ENCODE measurements at regions not wholly inside any gene's neighbourhood (a gene's known extent, or its start where the extent isn't known, plus 50 kb on each side); places are given as distances from the start of the nearest gene placed in this dataset.

DNA sequence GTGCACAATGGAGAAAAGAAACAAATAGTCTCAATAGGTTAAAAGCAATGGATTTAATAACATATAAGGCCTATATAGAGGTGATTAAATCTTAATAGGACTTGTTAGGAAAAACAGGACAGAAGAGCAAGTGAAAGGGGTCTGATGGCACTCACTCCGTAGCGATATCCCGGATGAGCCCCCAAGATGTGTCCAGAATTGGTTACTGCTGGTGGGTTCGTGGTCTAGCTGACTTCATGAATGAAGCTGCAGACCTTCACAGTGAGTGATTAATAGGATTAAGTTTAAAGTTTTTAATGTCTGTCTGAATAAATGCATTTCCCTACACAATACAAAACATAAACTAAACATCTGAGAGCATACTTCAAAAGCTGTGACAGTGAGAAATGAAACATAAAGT is 110.4 kb upstream of the FAM174A start:
- no peaks in the 10 kb centered on the region for H3K27me3 ChIP-seq (ENCODE audit: insufficient read depth, low read length)

DNA sequence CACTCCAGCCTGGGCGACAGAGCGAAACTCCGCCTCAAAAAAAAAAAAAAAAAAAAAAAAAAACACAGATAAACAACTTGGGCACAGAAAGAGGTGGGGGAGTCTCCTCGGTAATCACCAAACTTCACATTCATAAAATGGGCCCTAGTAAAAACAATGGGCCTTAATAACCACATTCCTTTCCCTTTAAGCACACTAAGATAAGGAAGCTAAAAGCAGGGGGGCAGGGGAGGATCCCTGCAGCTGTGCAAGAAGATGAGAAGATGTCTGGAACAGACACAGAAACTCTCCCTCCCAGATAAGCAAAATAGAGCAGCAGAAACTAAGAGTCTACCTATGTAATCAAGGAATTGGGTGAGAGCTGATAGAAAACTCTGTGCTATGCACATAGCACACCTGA is 111.2 kb upstream of the FAM174A start:
- no peak overlapping the region for H3K23ac ChIP-seq (ENCODE audit: low read length)
- WGBS (ENCODE audit: extremely low coverage, insufficient coverage, insufficient read length) = no CpG with 5 or more reads among the region's 4 CpGs

More for the DNA sequence above, 110.4 kb upstream of the FAM174A start:
- no peak overlapping the region for H2AFZ ChIP-seq (ENCODE audit: insufficient read depth, low read length, poor library complexity)
- no peak overlapping the region for H3K4ac ChIP-seq (ENCODE audit: low read depth, low read length)
- no peaks in the 10 kb centered on the region for H3K79me2 ChIP-seq (ENCODE audit: control insufficient read depth, insufficient read depth, low read length, poor library complexity)
- H3K36me3 ChIP-seq (ENCODE audit: control insufficient read depth in 1 of 2, insufficient read depth in 2 of 2, low read length in 2 of 2) = no peaks in the 10 kb centered on the region
- no CpG with 5 or more reads among the region's 4 CpGs for WGBS (ENCODE audit: extremely low coverage, insufficient coverage, insufficient read length)
- no peak overlapping the region for H3K23ac ChIP-seq (ENCODE audit: low read length)
- no peak overlapping the region for H3K9ac ChIP-seq (ENCODE audit: low read length)
- no peak overlapping the region for H3K18ac ChIP-seq (ENCODE audit: low read length)
- no peaks in the 10 kb centered on the region for H3K4me1 ChIP-seq (ENCODE audit: control insufficient read depth in 1 of 2, insufficient read depth in 2 of 2, low read length in 2 of 2)
- no peak overlapping the region for H4K91ac ChIP-seq (ENCODE audit: low read depth, low read length)
- H3K14ac ChIP-seq (ENCODE audit: low read length) = no peak overlapping the region
- no peak overlapping the region for H3K4me2 ChIP-seq (ENCODE audit: low read length)
- H2BK12ac ChIP-seq (ENCODE audit: low read length) = no peak overlapping the region
- no peak overlapping the region for H4K8ac ChIP-seq (ENCODE audit: low read depth, low read length)
- no peak overlapping the region for H3K4me3 ChIP-seq (ENCODE audit: low read depth, low read length)
- H3K79me1 ChIP-seq (ENCODE audit: low read length) = no peaks in the 10 kb centered on the region
- no peak overlapping the region for H2BK120ac ChIP-seq (ENCODE audit: insufficient read depth, low read length, poor library complexity)
- no peaks in the 10 kb centered on the region for H3K9me3 ChIP-seq (ENCODE audit: insufficient read depth, low read depth, low read length)
- H2AK5ac ChIP-seq (ENCODE audit: low read length) = no peak overlapping the region
- H4K12ac ChIP-seq (ENCODE audit: low read depth, low read length) = no peak overlapping the region
- H2BK5ac ChIP-seq (ENCODE audit: low read depth, low read length, poor library complexity) = no peak overlapping the region
- no peak overlapping the region for H3K27ac ChIP-seq (ENCODE audit: low read depth, low read length)
- DNase-seq = no peak

DNA sequence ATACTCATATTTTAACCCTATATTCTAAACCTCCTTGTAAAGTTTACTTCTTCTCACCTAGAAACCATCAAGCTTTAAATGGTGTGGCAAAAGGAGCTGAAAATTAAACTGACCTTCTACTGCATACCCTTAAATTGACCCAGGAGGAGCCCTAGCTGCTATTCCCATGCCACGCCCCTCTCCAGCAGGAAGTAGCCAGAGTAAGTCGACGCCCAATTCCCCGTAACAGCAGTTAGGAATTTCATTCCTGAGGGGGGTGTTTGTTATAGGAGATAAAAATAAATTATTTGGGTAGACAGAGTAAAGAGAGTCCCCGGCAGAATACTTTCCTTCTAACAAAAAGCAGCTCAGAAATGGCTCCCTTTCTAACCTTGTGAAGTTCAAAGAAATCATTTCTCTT is 111.8 kb upstream of the FAM174A start:
- Histone ChIP-seq H3K27me3 (ENCODE audit: insufficient read depth, low read length) (no peaks in the 10 kb centered on the region), H2BK5ac (ENCODE audit: low read depth, low read length, poor library complexity) (no peak overlapping the region), H4K8ac (ENCODE audit: low read depth, low read length) (no peak overlapping the region), H3K14ac (ENCODE audit: low read length) (no peak overlapping the region), H2AK5ac (ENCODE audit: low read length) (no peak overlapping the region), H3K79me1 (ENCODE audit: low read length) (no peaks in the 10 kb centered on the region), H3K4ac (ENCODE audit: low read depth, low read length) (no peak overlapping the region), H2BK12ac (ENCODE audit: low read length) (no peak overlapping the region), H4K12ac (ENCODE audit: low read depth, low read length) (no peak overlapping the region), H3K36me3 (ENCODE audit: control insufficient read depth in 1 of 2, insufficient read depth in 2 of 2, low read length in 2 of 2) (no peaks in the 10 kb centered on the region), H3K23ac (ENCODE audit: low read length) (no peak overlapping the region), H2AFZ (ENCODE audit: insufficient read depth, low read length, poor library complexity) (no peak overlapping the region), H3K9ac (ENCODE audit: low read length) (no peak overlapping the region), H3K18ac (ENCODE audit: low read length) (no peak overlapping the region), H3K4me2 (ENCODE audit: low read length) (no peak overlapping the region), H2BK120ac (ENCODE audit: insufficient read depth, low read length, poor library complexity) (no peak overlapping the region), H3K4me1 (ENCODE audit: control insufficient read depth in 1 of 2, insufficient read depth in 2 of 2, low read length in 2 of 2) (no peaks in the 10 kb centered on the region), H3K4me3 (ENCODE audit: low read depth, low read length) (no peak overlapping the region), H3K27ac (ENCODE audit: low read depth, low read length) (no peak overlapping the region), H4K91ac (ENCODE audit: low read depth, low read length) (no peak overlapping the region), H3K79me2 (ENCODE audit: control insufficient read depth, insufficient read depth, low read length, poor library complexity) (no peaks in the 10 kb centered on the region), H3K9me3 (ENCODE audit: insufficient read depth, low read depth, low read length) (no peaks in the 10 kb centered on the region)
- DNase-seq = no peak
- WGBS (ENCODE audit: extremely low coverage, insufficient coverage, insufficient read length) = no CpG with 5 or more reads among the region's 5 CpGs

More for the DNA sequence above, 111.2 kb upstream of the FAM174A start:
- H2BK120ac ChIP-seq (ENCODE audit: insufficient read depth, low read length, poor library complexity) = no peak overlapping the region
- H3K27me3 ChIP-seq (ENCODE audit: insufficient read depth, low read length) = no peaks in the 10 kb centered on the region
- no peaks in the 10 kb centered on the region for H3K4me1 ChIP-seq (ENCODE audit: control insufficient read depth in 1 of 2, insufficient read depth in 2 of 2, low read length in 2 of 2)
- no peaks in the 10 kb centered on the region for H3K79me2 ChIP-seq (ENCODE audit: control insufficient read depth, insufficient read depth, low read length, poor library complexity)
- H4K12ac ChIP-seq (ENCODE audit: low read depth, low read length) = no peak overlapping the region
- no peak overlapping the region for H2BK12ac ChIP-seq (ENCODE audit: low read length)
- no peak overlapping the region for H2AFZ ChIP-seq (ENCODE audit: insufficient read depth, low read length, poor library complexity)
- no peak overlapping the region for H4K91ac ChIP-seq (ENCODE audit: low read depth, low read length)
- no peaks in the 10 kb centered on the region for H3K79me1 ChIP-seq (ENCODE audit: low read length)
- no peak overlapping the region for H2BK5ac ChIP-seq (ENCODE audit: low read depth, low read length, poor library complexity)
- H3K36me3 ChIP-seq (ENCODE audit: control insufficient read depth in 1 of 2, insufficient read depth in 2 of 2, low read length in 2 of 2) = no peaks in the 10 kb centered on the region
- no peaks in the 10 kb centered on the region for H3K9me3 ChIP-seq (ENCODE audit: insufficient read depth, low read depth, low read length)
- H2AK5ac ChIP-seq (ENCODE audit: low read length) = no peak overlapping the region
- no peak overlapping the region for H3K9ac ChIP-seq (ENCODE audit: low read length)
- H3K4ac ChIP-seq (ENCODE audit: low read depth, low read length) = no peak overlapping the region
- H3K18ac ChIP-seq (ENCODE audit: low read length) = no peak overlapping the region
- no peak overlapping the region for H3K4me2 ChIP-seq (ENCODE audit: low read length)
- H3K4me3 ChIP-seq (ENCODE audit: low read depth, low read length) = no peak overlapping the region
- no peak overlapping the region for H4K8ac ChIP-seq (ENCODE audit: low read depth, low read length)
- no peak for DNase-seq
- no peak overlapping the region for H3K27ac ChIP-seq (ENCODE audit: low read depth, low read length)
- no peak overlapping the region for H3K14ac ChIP-seq (ENCODE audit: low read length)

- no peaks in the 10 kb centered on the region for H3K9me3 ChIP-seq (ENCODE audit: insufficient read depth, low read depth, low read length)
- DNase-seq = no peak
- no peaks in the 10 kb centered on the region for H3K4me1 ChIP-seq (ENCODE audit: control insufficient read depth in 1 of 2, insufficient read depth in 2 of 2, low read length in 2 of 2)
- H3K79me2 ChIP-seq (ENCODE audit: control insufficient read depth, insufficient read depth, low read length, poor library complexity) = no peaks in the 10 kb centered on the region
- no peak overlapping the region for H2BK120ac ChIP-seq (ENCODE audit: insufficient read depth, low read length, poor library complexity)
- H3K79me1 ChIP-seq (ENCODE audit: low read length) = no peaks in the 10 kb centered on the region
- no peak overlapping the region for H3K23ac ChIP-seq (ENCODE audit: low read length)
- no peak overlapping the region for H3K18ac ChIP-seq (ENCODE audit: low read length)
- H4K8ac ChIP-seq (ENCODE audit: low read depth, low read length) = no peak overlapping the region
- no peak overlapping the region for H3K4me3 ChIP-seq (ENCODE audit: low read depth, low read length)
- H2AFZ ChIP-seq (ENCODE audit: insufficient read depth, low read length, poor library complexity) = no peak overlapping the region
- no peak overlapping the region for H4K91ac ChIP-seq (ENCODE audit: low read depth, low read length)
- no peak overlapping the region for H2BK5ac ChIP-seq (ENCODE audit: low read depth, low read length, poor library complexity)
- H4K12ac ChIP-seq (ENCODE audit: low read depth, low read length) = no peak overlapping the region
- H3K27ac ChIP-seq (ENCODE audit: low read depth, low read length) = no peak overlapping the region
- H3K9ac ChIP-seq (ENCODE audit: low read length) = no peak overlapping the region
- no peak overlapping the region for H2BK12ac ChIP-seq (ENCODE audit: low read length)
- no peak overlapping the region for H3K14ac ChIP-seq (ENCODE audit: low read length)
- H3K4me2 ChIP-seq (ENCODE audit: low read length) = no peak overlapping the region
- no peak overlapping the region for H2AK5ac ChIP-seq (ENCODE audit: low read length)
- no peak overlapping the region for H3K4ac ChIP-seq (ENCODE audit: low read depth, low read length)
- no peaks in the 10 kb centered on the region for H3K27me3 ChIP-seq (ENCODE audit: insufficient read depth, low read length)
- H3K36me3 ChIP-seq (ENCODE audit: control insufficient read depth in 1 of 2, insufficient read depth in 2 of 2, low read length in 2 of 2) = no peaks in the 10 kb centered on the region
Observed at GRCh38 chr5:100421360-100421759, 113.8 kb upstream of the FAM174A start.
